DMS 273 treated with DMSO at 0.1 percent for 48 hours (cell line): ENCODE measurements at regions not wholly inside any gene's neighbourhood (a gene's known extent, or its start where the extent isn't known, plus 50 kb on each side); places are given as distances from the start of the nearest gene placed in this dataset.
"Not testable (repeated sequence)": the region's sequence is repeated elsewhere in the genome, so short reads cannot be mapped to it uniquely, and the experiment has no call there.

Experiments used
- DNase-seq: peaks from one replicate; lab custom pipeline; 2025; lab: John Stamatoyannopoulos, UW

DNA sequence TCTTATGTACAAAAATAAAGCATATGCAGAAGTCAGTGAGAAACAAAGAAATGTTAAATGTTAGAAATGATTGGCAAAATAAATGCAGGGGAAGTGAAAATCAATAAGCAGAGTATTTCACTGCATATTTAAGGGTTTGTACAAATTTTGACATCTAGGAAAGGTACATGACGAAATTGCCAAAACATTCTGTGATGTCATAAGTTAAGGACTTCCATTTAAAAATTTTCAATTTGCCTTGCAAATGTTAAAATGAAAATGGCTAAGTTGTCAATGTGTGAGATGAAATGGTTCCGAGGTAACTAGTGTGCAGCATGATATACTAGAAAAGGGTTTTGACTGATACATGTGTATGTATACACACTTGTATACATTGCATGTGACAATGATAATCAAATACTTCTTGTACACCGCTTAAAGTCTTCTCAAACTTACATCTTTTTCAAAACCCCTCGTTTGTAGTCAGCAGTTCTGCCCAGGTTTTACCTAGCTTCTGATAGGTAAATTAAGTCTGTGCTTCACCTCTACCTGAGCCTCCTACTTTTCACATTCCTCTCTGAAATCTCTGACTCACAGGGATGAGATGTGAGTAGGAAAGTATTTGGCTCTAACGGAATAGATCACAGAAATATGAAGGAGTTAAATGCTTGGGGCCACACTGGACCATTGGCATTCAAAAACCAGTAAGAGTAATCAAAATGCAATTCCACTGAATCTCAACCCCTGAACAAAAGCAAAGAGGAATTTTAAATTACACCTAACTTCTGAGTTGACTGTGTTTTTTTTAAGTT lies 442.4 kb upstream of the FOXG1 start:
- DNase-seq = no peak

DNA sequence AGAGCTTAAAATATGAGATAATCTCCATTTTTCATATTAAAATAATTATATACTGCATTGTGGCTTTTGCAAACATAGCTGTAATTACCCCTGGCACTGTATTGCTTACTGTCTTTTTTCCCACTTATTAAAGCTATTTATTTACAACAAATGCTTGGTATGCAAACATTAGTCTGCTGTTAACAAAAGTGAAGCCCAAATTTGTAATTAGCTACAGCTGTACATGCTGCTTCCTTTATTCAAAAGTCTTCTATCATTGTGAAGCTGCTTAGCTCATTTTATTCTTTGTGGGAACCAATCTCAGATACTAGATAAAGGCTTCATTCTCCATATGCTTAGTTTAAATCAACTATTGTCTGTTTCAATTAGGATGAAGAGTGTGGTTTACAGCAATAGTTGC lies 425.8 kb upstream of the FOXG1 start:
- DNase-seq = no peak

- no peak for DNase-seq
Measured at GRCh38 chr14:28344381-28344780, 422.2 kb upstream of the FOXG1 start.

- no peak for DNase-seq
Measured at GRCh38 chr14:28348797-28349196, 417.8 kb upstream of the FOXG1 start.

DNA sequence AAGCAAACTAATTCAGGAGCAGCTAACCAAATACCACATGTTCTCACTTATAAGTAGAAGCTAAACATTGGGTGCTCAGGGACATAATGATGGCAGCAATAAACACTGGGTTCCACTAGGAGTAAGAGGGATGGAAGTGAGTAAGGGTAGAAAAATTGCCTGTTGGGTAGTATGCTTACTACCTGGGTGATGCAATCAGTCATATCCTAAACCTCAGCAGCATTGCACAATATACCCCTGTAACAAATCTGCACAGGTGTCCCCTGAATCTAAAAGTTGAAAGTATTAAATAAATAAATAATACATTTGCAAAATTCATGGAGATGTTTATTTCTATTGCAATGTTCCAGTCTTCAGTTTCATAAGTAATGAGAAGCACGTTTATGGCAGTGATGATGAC lies 409.8 kb upstream of the FOXG1 start:
- no peak for DNase-seq

- no peak for DNase-seq
Measured at GRCh38 chr14:28361486-28361885, 405.1 kb upstream of the FOXG1 start.

GRCh38 chr14:28365510-28365909 lies 401.1 kb upstream of the FOXG1 start:
- DNase-seq = no peak

- DNase-seq = no peak
Measured at GRCh38 chr14:28373721-28374120, 392.9 kb upstream of the FOXG1 start.

DNA sequence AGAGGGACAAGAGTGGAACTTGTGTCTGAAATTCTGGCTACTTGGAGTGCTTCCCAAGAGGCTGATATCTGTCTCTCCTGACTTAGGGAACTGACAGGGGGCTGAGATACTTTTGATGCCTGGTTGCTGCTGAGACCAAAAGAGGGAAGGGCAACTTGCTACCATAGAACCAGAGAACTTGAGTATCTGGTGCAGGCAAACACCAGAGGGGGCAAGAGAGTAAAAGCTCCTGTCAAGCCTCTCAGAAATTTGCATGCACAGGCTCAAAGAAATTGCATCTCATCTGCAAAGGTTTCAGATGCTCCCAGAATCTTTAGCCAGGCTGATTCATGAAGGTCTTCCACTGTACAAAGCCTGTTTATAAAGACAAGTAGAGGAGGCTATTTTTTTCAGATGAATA lies 391.3 kb upstream of the FOXG1 start:
- no peak for DNase-seq

DNA sequence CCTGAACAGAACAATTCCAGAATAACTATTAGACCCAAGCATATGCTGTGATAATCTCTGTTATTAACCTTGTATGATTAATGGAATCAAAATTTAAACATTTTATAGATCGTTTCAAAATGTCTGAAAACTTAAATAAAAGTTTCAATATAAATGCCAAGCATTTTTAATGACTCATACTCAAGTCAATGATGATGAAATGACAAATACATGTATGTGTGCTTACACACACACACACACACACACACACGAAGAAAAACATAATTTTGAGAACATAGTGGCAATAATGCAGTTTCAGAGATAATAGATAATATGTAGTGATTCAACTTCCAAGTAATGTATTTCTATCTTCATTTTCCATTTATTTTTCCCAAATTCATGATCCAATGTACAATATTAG lies 384.9 kb upstream of the FOXG1 start:
- no peak for DNase-seq

- DNase-seq = no peak
Measured at GRCh38 chr14:28382444-28383190, 384.0 kb upstream of the FOXG1 start.

GRCh38 chr14:28398506-28398905 lies 368.1 kb upstream of the FOXG1 start:
- DNase-seq = no peak

GRCh38 chr14:28401705-28402104 lies 364.9 kb upstream of the FOXG1 start:
- not testable (repeated sequence) for DNase-seq

GRCh38 chr14:28406196-28406595 lies 360.4 kb upstream of the FOXG1 start:
- DNase-seq = no peak

DNA sequence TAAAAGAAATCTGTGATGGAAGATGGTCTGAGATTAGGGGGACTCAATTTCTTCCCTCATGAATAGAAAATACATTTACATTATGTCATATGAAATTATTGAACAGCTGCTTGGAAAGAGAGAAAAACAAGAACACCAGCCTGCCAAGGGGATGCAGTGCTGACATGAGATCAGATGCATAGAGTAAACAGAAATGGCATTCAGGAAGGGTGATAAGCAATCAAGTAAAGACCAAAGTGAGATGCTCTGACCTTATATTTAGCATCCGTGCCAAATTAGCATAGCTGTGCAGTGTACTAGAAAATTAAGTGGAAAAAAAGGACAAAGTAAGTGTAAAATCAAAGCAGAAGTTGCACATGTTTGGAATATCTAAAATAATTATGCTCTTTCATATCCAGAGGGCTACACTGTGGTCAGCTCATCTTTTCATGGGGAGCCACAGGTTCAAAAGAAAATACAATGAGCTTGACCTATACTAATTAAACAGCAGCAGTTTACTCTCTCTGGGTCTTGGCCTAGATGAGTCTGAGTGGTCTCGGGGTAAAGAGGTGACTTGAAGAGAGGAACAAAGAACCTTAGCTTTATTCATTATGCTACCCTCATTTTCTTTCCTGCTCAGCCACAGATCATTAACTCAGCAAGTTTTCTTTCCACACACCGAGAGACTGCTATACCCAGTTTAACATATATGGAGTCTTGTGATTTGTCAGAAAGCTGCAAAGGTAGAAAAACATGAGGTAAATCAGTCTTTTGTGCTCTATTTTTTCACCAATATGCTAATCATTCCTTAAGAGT lies 359.4 kb upstream of the FOXG1 start:
- no peak for DNase-seq

- DNase-seq = no peak
Measured at GRCh38 chr14:28407996-28408395, 358.6 kb upstream of the FOXG1 start.

DNA sequence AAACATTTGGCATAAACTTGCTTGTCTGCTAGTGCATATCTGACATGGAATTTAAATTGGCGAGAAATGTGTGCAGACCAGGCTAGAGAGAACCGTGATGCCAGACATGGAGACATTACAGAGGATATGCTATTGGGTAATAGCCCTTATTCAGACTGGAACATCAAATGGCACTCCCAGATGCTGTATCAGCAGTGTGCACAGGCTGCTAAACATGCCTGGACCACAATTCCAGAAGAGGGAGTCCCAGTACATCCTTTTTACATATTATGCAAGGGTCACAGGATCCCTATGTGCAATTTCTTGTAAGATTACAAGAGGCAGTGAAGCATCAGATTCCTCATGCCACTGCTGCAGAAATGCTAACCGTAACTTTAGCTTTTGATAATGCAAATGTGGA lies 354.5 kb upstream of the FOXG1 start:
- DNase-seq = no peak

DNA sequence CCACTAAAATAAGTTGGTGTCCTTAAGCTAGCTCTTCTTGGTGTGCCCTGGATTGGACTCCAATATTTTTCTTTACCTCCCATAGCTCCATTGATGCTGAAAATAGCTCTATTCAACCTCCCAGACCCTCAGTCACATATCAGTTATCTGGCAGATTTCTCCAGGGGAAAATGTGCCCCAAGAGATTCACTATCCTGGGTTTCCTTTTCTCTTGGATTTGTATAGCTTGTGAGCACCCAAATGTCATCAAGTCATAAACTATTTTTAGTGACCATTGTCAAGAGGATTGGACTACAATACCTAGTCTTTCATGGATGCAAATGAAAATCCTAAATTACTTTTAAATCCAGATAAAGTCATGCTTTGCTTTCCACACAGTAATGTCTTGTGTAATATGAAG lies 339.6 kb upstream of the FOXG1 start:
- no peak for DNase-seq

DNA sequence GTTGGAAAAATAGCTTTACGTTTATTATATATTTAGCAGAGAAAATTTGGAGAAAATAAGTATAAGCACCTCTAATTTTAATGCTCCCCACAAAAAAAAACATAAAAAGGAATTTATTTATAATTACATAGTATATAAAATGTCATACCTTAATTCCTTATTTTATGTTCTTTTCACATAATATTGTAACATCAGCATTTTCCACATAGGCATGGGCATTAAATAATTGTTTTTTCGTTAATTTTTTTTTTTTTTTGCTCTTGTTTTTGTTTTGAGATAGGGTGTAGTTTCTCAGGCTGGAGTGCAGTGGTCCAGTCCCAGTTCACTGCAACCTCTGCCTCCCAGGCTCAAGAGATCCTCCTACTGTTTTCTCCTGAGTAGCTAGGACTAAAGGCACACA lies 329.8 kb upstream of the FOXG1 start:
- DNase-seq = no peak

GRCh38 chr14:28461389-28461788 lies 305.2 kb upstream of the FOXG1 start:
- DNase-seq = no peak

DNA sequence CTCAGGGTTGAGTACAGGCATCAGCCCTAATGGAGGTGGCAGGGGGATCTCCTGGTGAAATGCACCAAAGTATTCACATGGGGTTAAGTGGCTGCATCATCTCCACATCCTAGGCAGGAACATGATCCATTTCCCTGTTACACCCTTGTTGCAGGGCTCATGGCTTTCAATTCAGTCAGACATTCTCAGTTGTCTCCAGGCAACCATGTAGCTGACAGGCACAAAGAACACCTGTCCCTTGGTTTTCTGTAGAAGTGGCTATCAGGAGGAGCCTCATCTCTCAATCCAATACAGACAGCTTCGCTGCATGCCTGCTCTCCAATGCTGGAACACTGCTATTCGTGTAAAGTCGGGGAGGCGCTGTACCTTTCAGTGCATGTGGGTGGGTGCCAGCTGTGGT lies 299.0 kb upstream of the FOXG1 start:
- no peak for DNase-seq

- no peak for DNase-seq
Measured at GRCh38 chr14:28468191-28469151, 298.1 kb upstream of the FOXG1 start.
